RWPE1 (cell line): ENCODE measurements at regions not wholly inside any gene's neighbourhood (a gene's known extent, or its start where the extent isn't known, plus 50 kb on each side); places are given as distances from the start of the nearest gene placed in this dataset.

Source experiments
- CTCF ChIA-PET: fragments of 350-600 bp; sonication (Branson Sonifier 250); formaldehyde crosslinking; extraction: SDS; loops from one replicate; lab custom pipeline; 2021; lab: Yijun Ruan, JAX
- POLR2A ChIA-PET: fragments of 400-600 bp; formaldehyde crosslinking; extraction: SDS; loops from one replicate; lab custom pipeline; 2020; ENCODE audit warnings: antibody characterized with exemption; ENCODE audit not compliant: low non-redundant PET; lab: Yijun Ruan, JAX
- DNase-seq: peaks from one replicate; pipeline ENCODE4 v3.0.0; 2012; ENCODE audit warnings: low spot score
- H3K27ac ChIP-seq: fragments of 450-650 bp; 2 replicates; pipeline ENCODE4 v1.5.1; 2017
- TF ChIP-seq, protein P1 (sequence below): fragments of 450-650 bp; conservative IDR thresholded peaks from 2 replicates; pipeline ENCODE4 v1.5.1; 2017; ENCODE audit warnings: low read depth, mild to moderate bottlenecking

DNA sequence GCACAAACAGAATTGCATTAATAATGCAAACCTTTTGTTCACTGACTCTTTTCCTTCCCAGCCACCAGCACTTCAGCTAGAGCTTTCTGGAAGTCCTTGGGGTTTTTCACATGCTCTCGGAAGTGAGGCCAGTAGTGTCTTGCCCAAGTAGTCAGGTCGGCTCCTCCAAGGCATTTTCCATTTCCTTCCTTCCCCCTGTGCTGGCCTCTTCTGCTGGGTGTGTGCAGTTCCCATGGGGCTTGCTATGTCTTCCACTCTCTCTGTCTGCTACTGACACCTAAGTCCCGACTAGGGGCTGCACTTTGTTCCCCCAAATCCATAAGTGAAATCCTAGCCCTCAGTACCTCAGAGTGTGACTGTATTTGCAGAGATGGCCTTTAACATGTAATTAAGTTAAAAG is 175.6 kb upstream of the BMPER start:
- TF ChIP-seq, protein P1, sequence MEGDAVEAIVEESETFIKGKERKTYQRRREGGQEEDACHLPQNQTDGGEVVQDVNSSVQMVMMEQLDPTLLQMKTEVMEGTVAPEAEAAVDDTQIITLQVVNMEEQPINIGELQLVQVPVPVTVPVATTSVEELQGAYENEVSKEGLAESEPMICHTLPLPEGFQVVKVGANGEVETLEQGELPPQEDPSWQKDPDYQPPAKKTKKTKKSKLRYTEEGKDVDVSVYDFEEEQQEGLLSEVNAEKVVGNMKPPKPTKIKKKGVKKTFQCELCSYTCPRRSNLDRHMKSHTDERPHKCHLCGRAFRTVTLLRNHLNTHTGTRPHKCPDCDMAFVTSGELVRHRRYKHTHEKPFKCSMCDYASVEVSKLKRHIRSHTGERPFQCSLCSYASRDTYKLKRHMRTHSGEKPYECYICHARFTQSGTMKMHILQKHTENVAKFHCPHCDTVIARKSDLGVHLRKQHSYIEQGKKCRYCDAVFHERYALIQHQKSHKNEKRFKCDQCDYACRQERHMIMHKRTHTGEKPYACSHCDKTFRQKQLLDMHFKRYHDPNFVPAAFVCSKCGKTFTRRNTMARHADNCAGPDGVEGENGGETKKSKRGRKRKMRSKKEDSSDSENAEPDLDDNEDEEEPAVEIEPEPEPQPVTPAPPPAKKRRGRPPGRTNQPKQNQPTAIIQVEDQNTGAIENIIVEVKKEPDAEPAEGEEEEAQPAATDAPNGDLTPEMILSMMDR = no peak
- POLR2A ChIA-PET = no interaction called here

DNA sequence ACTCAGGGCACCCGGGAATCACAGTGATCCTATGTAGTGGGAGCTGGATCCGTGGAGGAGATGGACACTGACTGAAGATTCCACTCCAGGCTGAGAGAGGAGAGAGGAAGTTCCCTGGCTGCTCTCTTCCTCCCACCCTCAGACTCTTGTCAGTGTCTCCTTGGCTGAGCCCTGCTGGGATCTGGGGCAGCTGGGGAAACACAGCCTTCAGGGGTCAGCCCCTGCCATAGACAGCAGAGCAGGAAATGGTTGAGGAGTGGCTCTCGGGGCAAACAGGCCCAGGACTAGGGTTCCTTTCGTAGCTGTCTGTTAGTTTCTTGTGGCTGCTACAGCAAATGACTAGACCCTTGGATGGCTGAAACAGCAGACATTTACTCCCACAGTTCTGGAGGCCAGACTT is 174.4 kb upstream of the BMPER start:
- CTCF ChIA-PET = no interaction called here
- DNase-seq = no peak
- POLR2A ChIA-PET = no interaction called here
- H3K27ac ChIP-seq = no peak overlapping the region
- TF ChIP-seq, protein P1 = no peak

More for the DNA sequence above, 175.6 kb upstream of the BMPER start:
- no peak for DNase-seq
- H3K27ac ChIP-seq = no peak overlapping the region
- CTCF ChIA-PET = no interaction called here

DNA sequence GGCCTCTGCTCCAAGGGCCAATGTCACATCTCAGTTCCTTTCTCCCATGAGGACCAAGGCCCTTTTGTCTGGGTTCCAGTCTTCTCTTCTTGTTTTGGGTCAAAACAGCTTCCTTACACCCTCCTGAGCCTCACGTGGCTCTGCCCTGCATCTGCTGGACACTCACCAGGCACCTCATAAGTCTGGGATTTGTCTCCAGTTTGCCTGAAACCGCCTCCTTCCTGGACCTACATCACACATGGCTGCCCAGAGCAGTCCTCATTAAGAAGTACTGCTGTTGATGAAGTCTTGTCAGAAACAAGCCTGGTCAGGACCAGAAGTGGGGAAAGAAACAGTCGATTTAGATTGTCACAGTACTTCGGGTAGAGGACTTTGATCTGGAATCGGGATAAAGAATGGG is 173.4 kb upstream of the BMPER start:
- TF ChIP-seq, protein P1 = no peak
- CTCF ChIA-PET = no interaction called here
- no peak overlapping the region for H3K27ac ChIP-seq
- POLR2A ChIA-PET = no interaction called here
- DNase-seq = no peak

DNA sequence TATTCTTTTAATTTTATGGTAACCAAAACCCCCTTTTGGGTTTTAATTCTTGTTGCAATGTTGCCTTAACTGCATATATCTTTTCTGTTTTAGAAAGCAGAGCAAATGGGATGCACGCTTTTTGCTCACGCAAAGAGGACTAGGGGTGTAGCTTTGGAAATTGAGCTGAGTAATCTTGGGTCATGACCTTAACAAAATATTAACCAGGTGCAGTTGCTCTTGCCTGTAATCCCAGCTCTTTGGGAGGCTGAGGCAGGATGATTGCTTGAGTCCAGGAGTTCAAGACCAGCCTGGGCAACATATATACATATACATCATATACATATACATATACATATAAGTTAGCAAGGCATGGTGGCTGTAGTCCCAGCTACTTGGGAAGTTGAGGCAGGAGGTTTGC is 172.9 kb upstream of the BMPER start:
- DNase-seq = no peak
- TF ChIP-seq, protein P1 = no peak
- ChIA-PET CTCF (interaction anchor here (0.5 kb wide), 1 partner anchor 11 kb away, joined by 3 read pairs; no protein-coding TSS in a partner anchor), POLR2A (no interaction called here)
- H3K27ac ChIP-seq = no peak overlapping the region

DNA sequence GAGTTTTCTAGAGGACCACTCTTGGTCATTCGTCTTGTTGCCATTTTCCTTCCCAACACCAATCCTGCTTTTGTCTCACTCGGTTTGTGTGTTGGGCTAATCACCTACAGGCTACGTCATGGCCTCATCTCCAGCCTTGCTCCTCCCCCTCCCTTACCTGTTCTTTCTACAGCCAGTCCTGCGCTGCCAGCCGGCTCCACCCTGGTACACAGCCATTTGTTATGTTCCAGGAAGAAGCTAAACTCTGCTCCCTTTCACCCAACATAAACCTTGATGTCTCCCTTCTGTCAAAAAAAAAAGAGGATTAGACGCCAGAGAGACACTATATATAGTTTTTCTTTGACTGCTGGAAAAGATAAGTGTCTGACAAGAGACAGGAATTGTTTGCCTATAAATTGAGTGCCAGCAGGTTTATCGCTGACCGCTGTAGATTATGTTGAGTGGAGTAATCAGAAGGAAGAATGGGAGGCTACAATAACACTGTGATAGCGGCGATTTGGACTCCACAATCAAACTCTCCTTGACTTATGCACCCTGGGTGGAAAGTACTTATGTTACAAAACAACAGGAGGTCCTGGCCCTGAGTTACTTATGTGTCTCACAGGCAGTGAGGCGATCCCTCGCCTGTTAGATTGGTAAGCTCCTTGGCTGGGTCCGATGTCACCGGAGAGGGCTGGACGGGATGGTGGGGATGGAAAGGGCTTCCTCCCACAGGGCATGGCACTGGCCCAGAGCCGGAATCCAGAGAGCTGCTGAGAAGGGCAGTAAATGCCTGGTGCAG is 171.3 kb upstream of the BMPER start:
- no peak for DNase-seq
- no peak overlapping the region for H3K27ac ChIP-seq
- ChIA-PET CTCF (interaction anchor here (0.5 kb wide), 1 partner anchor 310 kb away, joined by 3 read pairs; no protein-coding TSS in a partner anchor), POLR2A (no interaction called here)
- TF ChIP-seq, protein P1 = no peak

DNA sequence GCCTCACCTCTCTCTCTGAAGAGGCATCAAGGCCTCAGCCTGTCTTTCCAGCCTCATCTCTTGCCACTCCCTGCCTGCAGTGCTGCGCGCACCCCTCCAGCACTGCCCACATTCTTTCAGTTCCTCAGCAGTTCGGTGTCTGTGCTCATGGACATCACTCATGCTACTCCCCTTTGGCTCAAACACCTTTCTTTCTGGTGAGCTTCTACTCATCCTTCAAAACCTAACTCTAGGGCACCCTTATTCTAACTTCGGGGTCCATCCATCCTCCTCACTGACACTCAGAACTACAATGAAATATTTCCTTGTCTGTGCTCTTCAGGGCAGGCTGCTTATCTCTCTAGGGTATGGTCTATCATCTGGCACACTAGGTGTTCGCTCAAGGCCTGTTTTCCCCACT is 169.9 kb upstream of the BMPER start:
- CTCF ChIA-PET = no interaction called here
- DNase-seq = no peak
- H3K27ac ChIP-seq = no peak overlapping the region
- POLR2A ChIA-PET = no interaction called here
- TF ChIP-seq, protein P1 = no peak
